SK-N-SH (cell line): ENCODE measurements at regions not wholly inside any gene's neighbourhood (a gene's known extent, or its start where the extent isn't known, plus 50 kb on each side); places are given as distances from the start of the nearest gene placed in this dataset.

Source experiments
- CTCF ChIA-PET: fragments of 300-600, 350-600 bp; formaldehyde crosslinking; extraction: SDS; loops from one replicate; lab custom pipeline; 2021; lab: Yijun Ruan, JAX
- POLR2A ChIA-PET: fragments of 350-600 bp; sonication (Branson Sonifier 250); formaldehyde crosslinking; extraction: SDS; loops from one replicate; lab custom pipeline; 2020; ENCODE audit warnings: antibody characterized with exemption, inconsistent platforms; lab: Yijun Ruan, JAX
- DNase-seq: peaks from one replicate; pipeline ENCODE4 v3.0.0; 2012
- H2AFZ ChIP-seq: fragments of 200-600 bp; sonication (generic); 2 replicates; pipeline ENCODE4 v1.8.1; 2016; ENCODE audit warnings: antibody characterized with exemption, mild to moderate bottlenecking, low read depth
- H3F3A ChIP-seq: fragments of 200-600 bp; sonication (generic); replicated peaks from 2 replicates; pipeline ENCODE3; 2016; ENCODE audit warnings: antibody characterized with exemption, mild to moderate bottlenecking; ENCODE audit not compliant: insufficient read depth
- H3K27ac ChIP-seq, 2 experiments: fragments of 200-500 bp in 1 of 2; fragments of 200-600 bp in 1 of 2; sonication (Bioruptor generic) in 1 of 2; sonication (generic), shearing (Covaris generic) in 1 of 2; 2 replicates each; pipeline versions ENCODE4 v1.5.1 to v1.6.1; 2014 to 2016; ENCODE audit warnings: low read depth in 2 of 2, inconsistent platforms in 1 of 2, low read length in 1 of 2, mild to moderate bottlenecking in 1 of 2, mixed read lengths in 1 of 2
- H3K27me3 ChIP-seq: fragments of 200-600 bp; sonication (generic), shearing (Covaris generic); 2 replicates; pipeline ENCODE4 v1.6.1; 2016; ENCODE audit warnings: mixed run types; ENCODE audit not compliant: insufficient read depth
- H3K36me3 ChIP-seq, 2 experiments: fragments of 200-500 bp in 1 of 2; fragments of 200-600 bp in 1 of 2; sonication (Bioruptor generic) in 1 of 2; sonication (generic) in 1 of 2; replicated peaks in 1 of 2; 2 replicates each; pipeline versions ENCODE3 to v1.5.1; 2014 to 2016; ENCODE audit warnings: low read length in 1 of 2, mild to moderate bottlenecking in 1 of 2; ENCODE audit not compliant: insufficient read depth in 2 of 2, control insufficient read depth in 1 of 2
- H3K4me1 ChIP-seq, 2 experiments: fragments of 200-500 bp in 1 of 2; fragments of 200-600 bp in 1 of 2; sonication (Bioruptor generic) in 1 of 2; sonication (generic), shearing (Covaris generic) in 1 of 2; 2 replicates each; pipeline versions ENCODE4 v1.5.1 to v1.6.1; 2014 to 2016; ENCODE audit warnings: low read depth in 1 of 2, low read length in 1 of 2, mixed run types in 1 of 2; ENCODE audit not compliant: insufficient read depth in 2 of 2, control insufficient read depth in 1 of 2
- H3K4me2 ChIP-seq: fragments of 200-600 bp; sonication (generic), shearing (Covaris generic); 2 replicates; pipeline ENCODE4 v1.6.1; 2017; ENCODE audit warnings: mixed run types
- H3K4me3 ChIP-seq, 2 experiments: fragments of 200-500 bp in 1 of 2; fragments of 200-600 bp in 1 of 2; sonication (Bioruptor generic) in 1 of 2; sonication (generic), shearing (Covaris generic) in 1 of 2; 2 replicates each; pipeline versions ENCODE4 v1.5.1 to v1.8.1; 2014 to 2016; ENCODE audit warnings: low read depth in 2 of 2, inconsistent platforms in 1 of 2, low read length in 1 of 2, mild to moderate bottlenecking in 1 of 2, mixed read lengths in 1 of 2, moderate library complexity in 1 of 2
- H3K79me2 ChIP-seq: fragments of 200-600 bp; sonication (generic); 2 replicates; pipeline ENCODE4 v1.8.1; 2017; ENCODE audit warnings: mild to moderate bottlenecking; ENCODE audit not compliant: insufficient read depth
- H3K9ac ChIP-seq: fragments of 200-600 bp; sonication (generic); 2 replicates; pipeline ENCODE4 v1.6.1; 2017; ENCODE audit warnings: mixed run types
- H3K9me2 ChIP-seq: fragments of 200-600 bp; sonication (generic); 2 replicates; pipeline ENCODE4 v1.6.1; 2017; ENCODE audit warnings: mixed run types
- H3K9me3 ChIP-seq: fragments of 200-600 bp; sonication (generic); 2 replicates; pipeline ENCODE4 v1.6.1; 2017; ENCODE audit warnings: mixed run types, mild to moderate bottlenecking, moderate library complexity
- H4K20me1 ChIP-seq: fragments of 200-600 bp; sonication (generic); 2 replicates; pipeline ENCODE4 v1.6.1; 2017; ENCODE audit warnings: mild to moderate bottlenecking, mixed run types; ENCODE audit not compliant: insufficient read depth
- CHD2 ChIP-seq: fragments of 150-350 bp; IDR thresholded peaks from 2 replicates; pipeline ENCODE4 v1.6.1; 2018; ENCODE audit warnings: low read length; ENCODE audit not compliant: partially characterized antibody
- ELF1 ChIP-seq: IDR thresholded peaks from 2 replicates; pipeline ENCODE4 v1.4.0; 2012
- EZH2phosphoT487 ChIP-seq: fragments of 200-600 bp; sonication (generic); IDR thresholded peaks from 2 replicates; pipeline ENCODE4 v1.6.1; 2017; ENCODE audit warnings: low read depth, mixed run types, mild to moderate bottlenecking, antibody characterized with exemption, moderate library complexity, borderline replicate concordance
- FOSL2 ChIP-seq: IDR thresholded peaks from 2 replicates; pipeline ENCODE4 v1.4.0; 2012; ENCODE audit warnings: low read depth, mild to moderate bottlenecking, moderate library complexity, borderline replicate concordance
- GABPA ChIP-seq: IDR thresholded peaks from 2 replicates; pipeline ENCODE4 v1.4.0; 2012; ENCODE audit warnings: low read depth, mild to moderate bottlenecking
- GATA2 ChIP-seq: sonication (generic); formaldehyde crosslinking; IDR thresholded peaks from 2 replicates; pipeline ENCODE4 v1.5.0; 2020; ENCODE audit warnings: mild to moderate bottlenecking, missing genetic modification reagents
- JUND ChIP-seq: IDR thresholded peaks from 2 replicates; pipeline ENCODE4 v1.4.0; 2012
- MEF2A ChIP-seq: IDR thresholded peaks from 2 replicates; pipeline ENCODE4 v1.4.0; 2012; ENCODE audit warnings: low read depth, borderline replicate concordance
- MXI1 ChIP-seq: IDR thresholded peaks from 2 replicates; pipeline ENCODE4 v1.6.1; 2012; ENCODE audit warnings: mild to moderate bottlenecking, low read depth, low read length, improper control_type of control experiment
- NFIC ChIP-seq: IDR thresholded peaks from 2 replicates; pipeline ENCODE4 v1.4.0; 2012; ENCODE audit warnings: borderline replicate concordance
- NRF1 ChIP-seq: IDR thresholded peaks from 2 replicates; pipeline ENCODE4 v1.6.1; 2012; ENCODE audit warnings: low read depth, mild to moderate bottlenecking, low read length
- POLR2AphosphoS5 ChIP-seq: IDR thresholded peaks from 2 replicates; pipeline ENCODE4 v1.6.1; 2012; ENCODE audit warnings: low read depth, low read length
- RFX5 ChIP-seq: IDR thresholded peaks from 2 replicates; pipeline ENCODE4 v1.6.1; 2012; ENCODE audit warnings: mild to moderate bottlenecking, improper control_type of control experiment, low read length
- RXRA ChIP-seq: IDR thresholded peaks from 2 replicates; pipeline ENCODE4 v1.4.0; 2012; ENCODE audit warnings: low read depth, mild to moderate bottlenecking, borderline replicate concordance
- TAF1 ChIP-seq: IDR thresholded peaks from 2 replicates; pipeline ENCODE4 v1.6.1; 2012; ENCODE audit warnings: low read depth, mild to moderate bottlenecking, low read length, moderate library complexity, borderline replicate concordance
- TCF12 ChIP-seq: IDR thresholded peaks from 2 replicates; pipeline ENCODE4 v1.4.0; 2012
- TEAD4 ChIP-seq: IDR thresholded peaks from 2 replicates; pipeline ENCODE4 v1.4.0; 2012; ENCODE audit warnings: mild to moderate bottlenecking, borderline replicate concordance; ENCODE audit not compliant: insufficient read depth
- WGBS: methylation state at CpG from one replicate; pipeline ENCODE4 v1.1.6; 2017; ENCODE audit warnings: low lambda C conversion rate; 5-methylcytosine and 5-hydroxymethylcytosine counted together
- TF ChIP-seq, protein P1 (sequence below): IDR thresholded peaks from 2 replicates; pipeline ENCODE4 v1.6.1; 2012; ENCODE audit warnings: mild to moderate bottlenecking, low read depth, low read length, moderate library complexity
- TF ChIP-seq, protein P2 (sequence below): fragments of 150-350 bp; IDR thresholded peaks from 2 replicates; pipeline ENCODE4 v1.6.1; 2017; ENCODE audit warnings: antibody characterized with exemption, low read length, low read depth, borderline replicate concordance

DNA sequence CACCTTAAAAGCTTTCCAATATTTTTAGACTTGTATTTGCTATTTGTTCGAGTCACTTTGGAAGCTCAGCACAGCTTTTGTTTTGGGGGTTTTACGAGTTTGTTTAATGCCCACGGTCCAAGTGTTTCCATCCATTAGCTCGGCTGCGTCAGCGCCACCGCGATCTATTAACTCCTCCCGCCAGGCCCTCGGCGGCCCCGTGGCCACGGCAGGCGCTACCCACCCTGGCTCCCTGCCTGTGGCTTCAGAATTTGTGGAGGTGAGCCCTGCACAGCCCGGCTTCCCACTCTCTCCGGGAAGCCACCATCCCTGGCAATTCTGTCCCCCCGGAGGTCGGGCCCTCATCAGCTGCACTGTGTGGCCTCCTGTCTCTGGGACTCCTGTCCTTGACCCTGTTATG lies 648.5 kb downstream of the BRD1 start:
- no peaks in the 10 kb centered on the region; the same call in 1 of the 2 replicates for H3K27me3 ChIP-seq
- H3K9me3 ChIP-seq: no peaks in the 10 kb centered on the region
- no peaks in the 10 kb centered on the region for H3K9me2 ChIP-seq
- ChIA-PET CTCF (interaction anchor here (1.4 kb wide), 1 partner anchor 9 kb away, joined by 3 read pairs; no protein-coding TSS in a partner anchor), POLR2A (no interaction called here)
- H3K27ac ChIP-seq: no peak overlapping the region
- TF ChIP-seq TAF1 (no peak), RXRA (no peak), MXI1 (no peak), NFIC (no peak), MEF2A (no peak), GATA2 (CRISPR knock-in tag) (no peak), POLR2AphosphoS5 (no peak), TCF12 (no peak), FOSL2 (no peak), GABPA (no peak)
- TF ChIP-seq, protein P1, sequence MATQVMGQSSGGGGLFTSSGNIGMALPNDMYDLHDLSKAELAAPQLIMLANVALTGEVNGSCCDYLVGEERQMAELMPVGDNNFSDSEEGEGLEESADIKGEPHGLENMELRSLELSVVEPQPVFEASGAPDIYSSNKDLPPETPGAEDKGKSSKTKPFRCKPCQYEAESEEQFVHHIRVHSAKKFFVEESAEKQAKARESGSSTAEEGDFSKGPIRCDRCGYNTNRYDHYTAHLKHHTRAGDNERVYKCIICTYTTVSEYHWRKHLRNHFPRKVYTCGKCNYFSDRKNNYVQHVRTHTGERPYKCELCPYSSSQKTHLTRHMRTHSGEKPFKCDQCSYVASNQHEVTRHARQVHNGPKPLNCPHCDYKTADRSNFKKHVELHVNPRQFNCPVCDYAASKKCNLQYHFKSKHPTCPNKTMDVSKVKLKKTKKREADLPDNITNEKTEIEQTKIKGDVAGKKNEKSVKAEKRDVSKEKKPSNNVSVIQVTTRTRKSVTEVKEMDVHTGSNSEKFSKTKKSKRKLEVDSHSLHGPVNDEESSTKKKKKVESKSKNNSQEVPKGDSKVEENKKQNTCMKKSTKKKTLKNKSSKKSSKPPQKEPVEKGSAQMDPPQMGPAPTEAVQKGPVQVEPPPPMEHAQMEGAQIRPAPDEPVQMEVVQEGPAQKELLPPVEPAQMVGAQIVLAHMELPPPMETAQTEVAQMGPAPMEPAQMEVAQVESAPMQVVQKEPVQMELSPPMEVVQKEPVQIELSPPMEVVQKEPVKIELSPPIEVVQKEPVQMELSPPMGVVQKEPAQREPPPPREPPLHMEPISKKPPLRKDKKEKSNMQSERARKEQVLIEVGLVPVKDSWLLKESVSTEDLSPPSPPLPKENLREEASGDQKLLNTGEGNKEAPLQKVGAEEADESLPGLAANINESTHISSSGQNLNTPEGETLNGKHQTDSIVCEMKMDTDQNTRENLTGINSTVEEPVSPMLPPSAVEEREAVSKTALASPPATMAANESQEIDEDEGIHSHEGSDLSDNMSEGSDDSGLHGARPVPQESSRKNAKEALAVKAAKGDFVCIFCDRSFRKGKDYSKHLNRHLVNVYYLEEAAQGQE: no peak
- TF ChIP-seq, protein P2, sequence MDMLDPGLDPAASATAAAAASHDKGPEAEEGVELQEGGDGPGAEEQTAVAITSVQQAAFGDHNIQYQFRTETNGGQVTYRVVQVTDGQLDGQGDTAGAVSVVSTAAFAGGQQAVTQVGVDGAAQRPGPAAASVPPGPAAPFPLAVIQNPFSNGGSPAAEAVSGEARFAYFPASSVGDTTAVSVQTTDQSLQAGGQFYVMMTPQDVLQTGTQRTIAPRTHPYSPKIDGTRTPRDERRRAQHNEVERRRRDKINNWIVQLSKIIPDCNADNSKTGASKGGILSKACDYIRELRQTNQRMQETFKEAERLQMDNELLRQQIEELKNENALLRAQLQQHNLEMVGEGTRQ: no peak
- no peak overlapping the region for H3K4me2 ChIP-seq
- no peaks in the 10 kb centered on the region for H3K36me3 ChIP-seq
- no peaks in the 10 kb centered on the region for H4K20me1 ChIP-seq
- H2AFZ ChIP-seq: no peak overlapping the region
- H3F3A ChIP-seq: no peaks in the 10 kb centered on the region
- no peak overlapping the region for H3K9ac ChIP-seq
- H3K79me2 ChIP-seq: no peaks in the 10 kb centered on the region
- no peak overlapping the region for H3K4me3 ChIP-seq
- no peak for DNase-seq
- H3K4me1 ChIP-seq: no peaks in the 10 kb centered on the region; a peak in 1 of 4 replicates
- WGBS: 43% methylated on average over 18 of the region's 18 CpGs

DNA sequence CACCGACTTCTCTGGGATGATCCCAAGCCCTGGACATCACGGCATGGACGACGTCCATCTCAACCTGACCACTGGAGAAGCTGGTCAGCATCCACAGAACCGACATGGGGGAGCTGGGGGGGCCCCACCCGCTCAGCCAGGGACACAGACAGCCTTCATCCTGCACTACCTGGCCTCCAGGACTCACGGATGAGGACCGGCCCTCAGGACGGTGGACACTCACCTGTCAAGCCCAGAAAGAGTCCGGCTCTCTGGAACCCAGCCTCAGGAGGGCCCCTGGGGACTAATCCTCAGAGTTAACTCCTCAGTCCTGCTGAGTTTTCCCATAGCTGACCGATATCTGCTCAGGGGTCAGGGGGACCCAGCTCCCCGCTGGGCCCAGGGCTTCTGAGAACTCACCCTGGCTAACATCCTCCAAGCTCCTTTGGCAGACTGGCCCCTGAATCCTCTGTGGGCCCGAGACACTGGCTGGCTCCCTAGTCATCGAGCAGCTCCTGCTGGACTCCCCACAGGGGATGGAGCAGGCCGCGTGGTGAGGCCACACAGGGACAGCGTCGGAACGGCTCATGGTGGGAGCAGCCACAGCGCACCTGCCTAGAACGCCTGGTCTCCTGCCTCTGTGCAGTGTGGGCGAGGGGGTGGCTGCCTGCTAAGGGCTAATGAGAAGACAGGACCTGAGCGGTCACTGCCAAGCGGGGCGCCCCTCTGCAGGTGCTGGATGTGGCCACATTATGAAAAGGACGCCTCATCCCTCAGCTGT lies 649.2 kb downstream of the BRD1 start:
- WGBS: 23% methylated on average over 17 of the region's 26 CpGs
- Histone ChIP-seq H3K79me2 (no peaks in the 10 kb centered on the region), H3K27ac (no peak overlapping the region), H3K27me3 (no peaks in the 10 kb centered on the region; the same call in 1 of the 2 replicates), H3F3A (no peaks in the 10 kb centered on the region), H3K36me3 (no peaks in the 10 kb centered on the region), H3K9me2 (no peaks in the 10 kb centered on the region), H3K4me3 (no peak overlapping the region), H2AFZ (no peak overlapping the region), H4K20me1 (no peaks in the 10 kb centered on the region), H3K4me1 (no peaks in the 10 kb centered on the region; a peak in 1 of 4 replicates), H3K9me3 (no peaks in the 10 kb centered on the region), H3K4me2 (no peak overlapping the region), H3K9ac (no peak overlapping the region)
- DNase-seq: no peak
- ChIA-PET CTCF (interaction anchor here (1.4 kb wide), 1 partner anchor 9 kb away, joined by 3 read pairs; no protein-coding TSS in a partner anchor), POLR2A (no interaction called here)
- TF ChIP-seq JUND (no peak), EZH2phosphoT487 (no peak), RFX5 (no peak), FOSL2 (no peak), TEAD4 (no peak), NFIC (no peak), ELF1 (no peak), CHD2 (no peak), NRF1 (no peak)
- TF ChIP-seq, protein P2: no peak
